ENCODE measurements at regions not wholly inside any gene's neighbourhood (a gene's known extent, or its start where the extent isn't known, plus 50 kb on each side); places are given as distances from the start of the nearest gene placed in this dataset.

- no peak for TF ChIP-seq CTCF (optimal IDR thresholded peaks at IDR 0.05 in 1 of 3, IDR thresholded peaks at IDR 0.05 in 1 of 3, conservative IDR thresholded peaks at IDR 0.05 in 1 of 3; ENCODE audit: extremely low read depth in 1 of 3, insufficient read depth in 2 of 3, low read length in 3 of 3)
- TF ChIP-seq EZH2 (IDR thresholded peaks at IDR 0.05; ENCODE audit: low read length) = no peak
Observed at GRCh38 chr1:219692981-219693380, 80.1 kb upstream of the ZC3H11B start.
